ENCODE measurements at regions not wholly inside any gene's neighbourhood (a gene's known extent, or its start where the extent isn't known, plus 50 kb on each side); places are given as distances from the start of the nearest gene placed in this dataset.

- H3K27ac Mint-ChIP-seq = no peak overlapping the region
- no peaks in the 10 kb centered on the region for H3K27me3 Mint-ChIP-seq
- H3K4me1 ChIP-seq (ENCODE audit: control insufficient read depth, insufficient read depth, low read length, poor library complexity, severe bottlenecking) = no peaks in the 10 kb centered on the region
- peaks cover 0 to 1% of the 10 kb centered on the region in 2 experiments for H3K9me3 ChIP-seq (ENCODE audit: control insufficient read depth in 2 of 2, low read length in 2 of 2)
- H3K4me3 Mint-ChIP-seq = no peak overlapping the region
- no peak overlapping the region for H3K27ac ChIP-seq (ENCODE audit: insufficient read depth, low read length, poor library complexity, severe bottlenecking)
- H3K27me3 ChIP-seq (ENCODE audit: control insufficient read depth, insufficient read depth, low read length) = no peaks in the 10 kb centered on the region
- H3K36me3 ChIP-seq (ENCODE audit: control insufficient read depth, insufficient read depth, low read length) = no peaks in the 10 kb centered on the region
- H3K4me1 Mint-ChIP-seq = no peaks in the 10 kb centered on the region
- no peak for ATAC-seq (ENCODE audit: low read depth in 2 of 2)
- H3K9me3 Mint-ChIP-seq = peaks cover 0 to 15% (median 3%) of the 10 kb centered on the region in 7 donors
- H3K36me3 Mint-ChIP-seq = no peaks in the 10 kb centered on the region
- H3K4me3 ChIP-seq (ENCODE audit: low read depth, low read length) = no peak overlapping the region
- DNase-seq = no peak
Measured at GRCh38 chr4:156593464-156593863, 378.1 kb downstream of the PDGFC start.

- DNase-seq (no peak), ATAC-seq (ENCODE audit: low read depth in 2 of 2) (no peak)
- no peak overlapping the region for H3K4me3 ChIP-seq (ENCODE audit: low read depth, low read length)
- H3K36me3 ChIP-seq (ENCODE audit: control insufficient read depth, insufficient read depth, low read length) = no peaks in the 10 kb centered on the region
- no peak overlapping the region for H3K4me3 Mint-ChIP-seq
- no peak overlapping the region for H3K27ac Mint-ChIP-seq
- H3K4me1 ChIP-seq (ENCODE audit: control insufficient read depth, insufficient read depth, low read length, poor library complexity, severe bottlenecking) = no peaks in the 10 kb centered on the region
- no peaks in the 10 kb centered on the region for H3K4me1 Mint-ChIP-seq
- H3K9me3 ChIP-seq (ENCODE audit: control insufficient read depth in 2 of 2, low read length in 2 of 2) = peaks cover 0 to 1% of the 10 kb centered on the region in 2 experiments
- H3K27me3 ChIP-seq (ENCODE audit: control insufficient read depth, insufficient read depth, low read length) = no peaks in the 10 kb centered on the region
- peaks cover under 1 to 15% (median 3%) of the 10 kb centered on the region in 7 donors for H3K9me3 Mint-ChIP-seq
- no peak overlapping the region for H3K27ac ChIP-seq (ENCODE audit: insufficient read depth, low read length, poor library complexity, severe bottlenecking)
- no peaks in the 10 kb centered on the region for H3K36me3 Mint-ChIP-seq
- H3K27me3 Mint-ChIP-seq = no peaks in the 10 kb centered on the region
Measured at GRCh38 chr4:156591679-156592078, 379.9 kb downstream of the PDGFC start.

GRCh38 chr4:156584100-156584499 lies 387.5 kb downstream of the PDGFC start:
- Histone ChIP-seq H3K36me3 (ENCODE audit: control insufficient read depth, insufficient read depth, low read length) (no peaks in the 10 kb centered on the region), H3K4me1 (ENCODE audit: control insufficient read depth, insufficient read depth, low read length, poor library complexity, severe bottlenecking) (no peaks in the 10 kb centered on the region), H3K9me3 (ENCODE audit: control insufficient read depth in 2 of 2, low read length in 2 of 2) (peaks cover 0 to 1% of the 10 kb centered on the region in 2 experiments), H3K27me3 (ENCODE audit: control insufficient read depth, insufficient read depth, low read length) (no peaks in the 10 kb centered on the region), H3K27ac (ENCODE audit: insufficient read depth, low read length, poor library complexity, severe bottlenecking) (no peak overlapping the region), H3K4me3 (ENCODE audit: low read depth, low read length) (no peak overlapping the region)
- DNase-seq (no peak), ATAC-seq (ENCODE audit: low read depth in 2 of 2) (no peak)
- Mint-ChIP-seq H3K9me3 (peaks cover under 1 to 7% (median 2%) of the 10 kb centered on the region in 7 donors), H3K27ac (no peak overlapping the region), H3K27me3 (no peaks in the 10 kb centered on the region), H3K36me3 (no peaks in the 10 kb centered on the region), H3K4me1 (no peaks in the 10 kb centered on the region), H3K4me3 (no peak overlapping the region)

GRCh38 chr4:156583265-156583664 lies 388.3 kb downstream of the PDGFC start:
- H3K4me1 ChIP-seq (ENCODE audit: control insufficient read depth, insufficient read depth, low read length, poor library complexity, severe bottlenecking) = no peaks in the 10 kb centered on the region
- no peaks in the 10 kb centered on the region for H3K27me3 ChIP-seq (ENCODE audit: control insufficient read depth, insufficient read depth, low read length)
- H3K36me3 ChIP-seq (ENCODE audit: control insufficient read depth, insufficient read depth, low read length) = no peaks in the 10 kb centered on the region
- Mint-ChIP-seq H3K27me3 (no peaks in the 10 kb centered on the region), H3K4me3 (no peak overlapping the region), H3K9me3 (peaks cover 0 to 7% (median 2%) of the 10 kb centered on the region in 7 donors), H3K36me3 (no peaks in the 10 kb centered on the region), H3K4me1 (no peaks in the 10 kb centered on the region), H3K27ac (no peak overlapping the region)
- no peaks in the 10 kb centered on the region for H3K9me3 ChIP-seq (ENCODE audit: control insufficient read depth in 2 of 2, low read length in 2 of 2)
- H3K27ac ChIP-seq (ENCODE audit: insufficient read depth, low read length, poor library complexity, severe bottlenecking) = no peak overlapping the region
- no peak overlapping the region for H3K4me3 ChIP-seq (ENCODE audit: low read depth, low read length)
- ATAC-seq (ENCODE audit: low read depth in 2 of 2) = no peak
- no peak for DNase-seq

GRCh38 chr4:156581282-156582063 lies 390.1 kb downstream of the PDGFC start:
- ATAC-seq (ENCODE audit: low read depth in 2 of 2) = no peak
- Histone ChIP-seq H3K9me3 (ENCODE audit: control insufficient read depth in 2 of 2, low read length in 2 of 2) (no peaks in the 10 kb centered on the region), H3K36me3 (ENCODE audit: control insufficient read depth, insufficient read depth, low read length) (no peaks in the 10 kb centered on the region), H3K27me3 (ENCODE audit: control insufficient read depth, insufficient read depth, low read length) (no peaks in the 10 kb centered on the region), H3K4me3 (ENCODE audit: low read depth, low read length) (no peak overlapping the region), H3K4me1 (ENCODE audit: control insufficient read depth, insufficient read depth, low read length, poor library complexity, severe bottlenecking) (no peaks in the 10 kb centered on the region), H3K27ac (ENCODE audit: insufficient read depth, low read length, poor library complexity, severe bottlenecking) (no peak overlapping the region)
- Mint-ChIP-seq H3K27ac (no peak overlapping the region), H3K4me1 (no peaks in the 10 kb centered on the region), H3K4me3 (no peak overlapping the region), H3K36me3 (no peaks in the 10 kb centered on the region), H3K27me3 (no peaks in the 10 kb centered on the region), H3K9me3 (peaks cover 0 to 9% (median 2%) of the 10 kb centered on the region in 7 donors)
- DNase-seq = no peak

GRCh38 chr4:156578713-156579112 lies 392.9 kb downstream of the PDGFC start:
- Mint-ChIP-seq H3K27me3 (no peaks in the 10 kb centered on the region), H3K4me1 (no peaks in the 10 kb centered on the region), H3K36me3 (no peaks in the 10 kb centered on the region), H3K9me3 (peaks cover 0 to 9% (median 3%) of the 10 kb centered on the region in 7 donors), H3K4me3 (no peak overlapping the region), H3K27ac (no peak overlapping the region)
- Histone ChIP-seq H3K36me3 (ENCODE audit: control insufficient read depth, insufficient read depth, low read length) (no peaks in the 10 kb centered on the region), H3K4me1 (ENCODE audit: control insufficient read depth, insufficient read depth, low read length, poor library complexity, severe bottlenecking) (no peaks in the 10 kb centered on the region), H3K4me3 (ENCODE audit: low read depth, low read length) (no peak overlapping the region), H3K27ac (ENCODE audit: insufficient read depth, low read length, poor library complexity, severe bottlenecking) (no peak overlapping the region), H3K27me3 (ENCODE audit: control insufficient read depth, insufficient read depth, low read length) (no peaks in the 10 kb centered on the region), H3K9me3 (ENCODE audit: control insufficient read depth in 2 of 2, low read length in 2 of 2) (no peaks in the 10 kb centered on the region)
- no peak for DNase-seq
- no peak for ATAC-seq (ENCODE audit: low read depth in 2 of 2)

- Mint-ChIP-seq H3K36me3 (no peaks in the 10 kb centered on the region), H3K27ac (no peak overlapping the region), H3K9me3 (peaks cover 0 to 9% (median 3%) of the 10 kb centered on the region in 7 donors), H3K4me1 (no peaks in the 10 kb centered on the region), H3K4me3 (no peak overlapping the region), H3K27me3 (no peaks in the 10 kb centered on the region)
- Histone ChIP-seq H3K9me3 (ENCODE audit: control insufficient read depth in 2 of 2, low read length in 2 of 2) (no peaks in the 10 kb centered on the region), H3K27me3 (ENCODE audit: control insufficient read depth, insufficient read depth, low read length) (no peaks in the 10 kb centered on the region), H3K36me3 (ENCODE audit: control insufficient read depth, insufficient read depth, low read length) (no peaks in the 10 kb centered on the region), H3K4me1 (ENCODE audit: control insufficient read depth, insufficient read depth, low read length, poor library complexity, severe bottlenecking) (no peaks in the 10 kb centered on the region), H3K4me3 (ENCODE audit: low read depth, low read length) (no peak overlapping the region), H3K27ac (ENCODE audit: insufficient read depth, low read length, poor library complexity, severe bottlenecking) (no peak overlapping the region)
- ATAC-seq (ENCODE audit: low read depth in 2 of 2) = no peak
- no peak for DNase-seq
Measured at GRCh38 chr4:156578005-156578404, 393.6 kb downstream of the PDGFC start.

- Histone ChIP-seq H3K9me3 (ENCODE audit: control insufficient read depth in 2 of 2, low read length in 2 of 2) (no peaks in the 10 kb centered on the region), H3K27ac (ENCODE audit: insufficient read depth, low read length, poor library complexity, severe bottlenecking) (no peak overlapping the region), H3K27me3 (ENCODE audit: control insufficient read depth, insufficient read depth, low read length) (no peaks in the 10 kb centered on the region), H3K4me1 (ENCODE audit: control insufficient read depth, insufficient read depth, low read length, poor library complexity, severe bottlenecking) (no peaks in the 10 kb centered on the region), H3K4me3 (ENCODE audit: low read depth, low read length) (no peak overlapping the region), H3K36me3 (ENCODE audit: control insufficient read depth, insufficient read depth, low read length) (no peaks in the 10 kb centered on the region)
- Mint-ChIP-seq H3K27me3 (no peaks in the 10 kb centered on the region), H3K36me3 (no peaks in the 10 kb centered on the region), H3K27ac (no peak overlapping the region), H3K4me1 (no peaks in the 10 kb centered on the region), H3K9me3 (peaks cover 0 to 9% (median 3%) of the 10 kb centered on the region in 7 donors), H3K4me3 (no peak overlapping the region)
- ATAC-seq (ENCODE audit: low read depth in 2 of 2) = no peak
- no peak for DNase-seq
Measured at GRCh38 chr4:156576946-156577345, 394.7 kb downstream of the PDGFC start.

Data from CD4-positive, CD25-positive, alpha-beta regulatory T cell (primary cell).